Ovary (tissue), 3 donors: ENCODE measurements at regions not wholly inside any gene's neighbourhood (a gene's known extent, or its start where the extent isn't known, plus 50 kb on each side); places are given as distances from the start of the nearest gene placed in this dataset.

Experiments used
- CTCF ChIP-seq, 3 donors: fragments of 450-650 bp in 2 of 3; fragments of 200-600 bp in 1 of 3; IDR thresholded peaks; one replicate each; pipeline versions ENCODE4 v1.5.1 to v1.8.0; 2016 to 2022; ENCODE audit warnings: antibody characterized with exemption in 3 of 3, mild to moderate bottlenecking in 1 of 3
- POLR2A ChIP-seq: fragments of 450-650 bp; IDR thresholded peaks from one replicate; pipeline ENCODE4 v1.6.1; 2017; ENCODE audit warnings: antibody characterized with exemption, mild to moderate bottlenecking, moderate library complexity
- donor health status: DM: no; HTN: no; CAD: no.

- TF ChIP-seq POLR2A = no peak
- no peak for TF ChIP-seq CTCF (IDR thresholded peaks at IDR 0.05)
Observed at GRCh38 chr14:65916055-65916454, 503.5 kb downstream of the FUT8 start.
